A549 (cell line): ENCODE measurements at regions not wholly inside any gene's neighbourhood (a gene's known extent, or its start where the extent isn't known, plus 50 kb on each side); places are given as distances from the start of the nearest gene placed in this dataset.

Source experiments
- BCL3 ChIP-seq: fragments of >200 bp; sonication (Bioruptor Twin); formaldehyde crosslinking; IDR thresholded peaks from 3 replicates; pipeline ENCODE4 v1.6.1; 2016
- CBX2 ChIP-seq: fragments of 200-600 bp; sonication (generic); IDR thresholded peaks from 2 replicates; pipeline ENCODE4 v1.6.1; 2016; ENCODE audit warnings: low read depth, mild to moderate bottlenecking, borderline replicate concordance
- CHD2 ChIP-seq: fragments of 150-350 bp; IDR thresholded peaks from 2 replicates; pipeline ENCODE4 v1.6.1; 2014; ENCODE audit warnings: low read length; ENCODE audit not compliant: partially characterized antibody
- CTCF ChIP-seq: fragments of >200 bp; sonication (Bioruptor Twin); formaldehyde crosslinking; IDR thresholded peaks from 3 replicates; pipeline ENCODE4 v1.5.1; 2016
- E2F6 ChIP-seq: IDR thresholded peaks from 2 replicates; pipeline ENCODE4 v1.6.1; 2012; ENCODE audit warnings: low read depth, borderline replicate concordance
- ELK1 ChIP-seq: fragments of 150-350 bp; IDR thresholded peaks from 2 replicates; pipeline ENCODE4 v1.6.1; 2014; ENCODE audit warnings: low read depth, mild to moderate bottlenecking, low read length
- EP300 ChIP-seq, 2 experiments: fragments of >200 bp; sonication (Bioruptor Twin); formaldehyde crosslinking; IDR thresholded peaks; 2 replicates in 1 of 2; 3 replicates in 1 of 2; pipeline ENCODE4 v1.6.1; 2016 to 2017
- HOXB5 ChIP-seq: fragments of 250-450 bp; sonication (Bioruptor Pico); IDR thresholded peaks from 2 replicates; pipeline ENCODE4 v1.5.0; 2020; ENCODE audit warnings: mild to moderate bottlenecking, moderate library complexity
- JUNB ChIP-seq: fragments of >200 bp; sonication (Bioruptor Twin); formaldehyde crosslinking; IDR thresholded peaks from 2 replicates; pipeline ENCODE4 v1.6.1; 2016
- MAFK ChIP-seq: fragments of 450-650 bp; IDR thresholded peaks from 2 replicates; pipeline ENCODE4 v1.6.1; 2014; ENCODE audit not compliant: partially characterized antibody
- MAX ChIP-seq: IDR thresholded peaks from 2 replicates; pipeline ENCODE4 v1.6.1; 2012
- POLR2A ChIP-seq: IDR thresholded peaks from 2 replicates; pipeline ENCODE4 v1.6.1; 2012; ENCODE audit warnings: mild to moderate bottlenecking, low read length
- POLR2AphosphoS2 ChIP-seq: conservative IDR thresholded peaks from 2 replicates; pipeline ENCODE4 v1.6.1; 2012; ENCODE audit warnings: low read length, improper control_type of control experiment, inconsistent platforms
- REST ChIP-seq: fragments of 200-600 bp; sonication (generic); IDR thresholded peaks from 2 replicates; pipeline ENCODE4 v1.6.1; 2016; ENCODE audit warnings: antibody characterized with exemption, mild to moderate bottlenecking, moderate library complexity

- TF ChIP-seq POLR2AphosphoS2 (no peak), E2F6 (no peak), CTCF (no peak), MAFK (no peak), MAX (no peak), POLR2A (no peak), CHD2 (no peak), JUNB (no peak), BCL3 (no peak), ELK1 (no peak), CBX2 (no peak), REST (no peak), EP300 (IDR thresholded peaks at IDR 0.05) (no peak), HOXB5 (CRISPR knock-in tag) (no peak)
Measured at GRCh38 chr2:236935631-236936445, 149.9 kb upstream of the COPS8 start.
